Gastrocnemius medialis (tissue), 4 donors: ENCODE measurements at regions not wholly inside any gene's neighbourhood (a gene's known extent, or its start where the extent isn't known, plus 50 kb on each side); places are given as distances from the start of the nearest gene placed in this dataset.

Experiments used
- ATAC-seq, 2 donors: fragments of 150-250 bp; one replicate each; pipeline ENCODE4 v1.9.1; 2016
- DNase-seq, 2 donors: peaks; one replicate each; pipeline ENCODE4 v3.0.0-alpha.2; 2019
- H3K27ac ChIP-seq, 4 donors: fragments of 200-600 bp; sonication (generic); 1 replicate in 1 of 4; 2 replicates in 3 of 4; pipeline ENCODE4 v1.5.1; 2016 to 2018; ENCODE audit warnings: mild to moderate bottlenecking in 2 of 4, moderate library complexity in 1 of 4
- H3K27me3 ChIP-seq, 3 donors: fragments of 200-600 bp; sonication (generic) in 2 of 3; 1 replicate in 1 of 3; 2 replicates in 2 of 3; pipeline versions ENCODE4 v1.5.1 to v1.6.0; 2016 to 2019; ENCODE audit warnings: mild to moderate bottlenecking in 1 of 3, moderate library complexity in 1 of 3
- H3K36me3 ChIP-seq, 2 donors: fragments of 200-600 bp; sonication (generic) in 1 of 2; one replicate each; pipeline ENCODE4 v1.5.1; 2017 to 2018
- H3K4me1 ChIP-seq, 2 donors: fragments of 200-600 bp; sonication (generic) in 1 of 2; one replicate each; pipeline ENCODE4 v1.5.1; 2016 to 2017; ENCODE audit warnings: mild to moderate bottlenecking in 2 of 2
- H3K4me3 ChIP-seq, 4 donors: fragments of 200-600 bp; sonication (generic) in 3 of 4; 1 replicate in 1 of 4; 2 replicates in 3 of 4; pipeline ENCODE4 v1.5.1; 2016 to 2019; ENCODE audit warnings: mild to moderate bottlenecking in 2 of 4
- H3K9me3 ChIP-seq, 3 donors: fragments of 200-600 bp; sonication (generic) in 2 of 3; 1 replicate in 1 of 3; 2 replicates in 2 of 3; pipeline ENCODE4 v1.5.1; 2016 to 2019
- CTCF ChIP-seq, 5 experiments: fragments of 450-650 bp in 3 of 5; fragments of 200-600 bp in 2 of 5; sonication (generic) in 2 of 5; IDR thresholded peaks in 4 of 5; conservative IDR thresholded peaks in 1 of 5; 1 replicate in 4 of 5; 2 replicates in 1 of 5; pipeline ENCODE4 v1.5.1; 2016 to 2019; ENCODE audit warnings: antibody characterized with exemption in 5 of 5, mild to moderate bottlenecking in 3 of 5, moderate library complexity in 3 of 5
- POLR2A ChIP-seq, 2 donors: fragments of 450-650 bp; IDR thresholded peaks; one replicate each; pipeline ENCODE4 v1.6.1; 2017; ENCODE audit warnings: antibody characterized with exemption in 2 of 2, mild to moderate bottlenecking in 2 of 2, moderate library complexity in 2 of 2
- in situ Hi-C, 4 donors: fragments of 200-750 bp; cut with MboI; loops; one replicate each; pipeline versions ENCODE4 v1.15.0 to v1.8.0; 2017; ENCODE audit warnings: low sequenced_read_pairs in 4 of 4
- intact Hi-C: fragments of 100-400 bp; cut with DNase I; formaldehyde crosslinking; loops from one replicate; pipeline ENCODE4 v1.15.1; 2023; ENCODE audit warnings: low total_unique reads

GRCh38 chr15:47887241-47887800 is 170.0 kb downstream of the SEMA6D start:
- H3K27me3 ChIP-seq, result no peaks in the 10 kb centered on the region
- no peaks in the 10 kb centered on the region for H3K36me3 ChIP-seq
- in situ Hi-C loops (no loop called here), intact Hi-C loops (no loop called here)
- no peaks in the 10 kb centered on the region for H3K9me3 ChIP-seq
- TF ChIP-seq POLR2A (IDR thresholded peaks at IDR 0.05) (no peak), CTCF (IDR thresholded peaks at IDR 0.05 in 4 of 5, conservative IDR thresholded peaks at IDR 0.05 in 1 of 5) (no peak)
- H3K4me1 ChIP-seq, result no peaks in the 10 kb centered on the region
- ATAC-seq (no peak), DNase-seq (no peak)
- no peak overlapping the region for H3K4me3 ChIP-seq
- H3K27ac ChIP-seq, result no peak overlapping the region

- no peaks in the 10 kb centered on the region for H3K27me3 ChIP-seq
- ATAC-seq (no peak), DNase-seq (no peak)
- H3K4me1 ChIP-seq, result no peaks in the 10 kb centered on the region
- H3K9me3 ChIP-seq, result no peaks in the 10 kb centered on the region
- H3K27ac ChIP-seq, result no peak overlapping the region
- TF ChIP-seq CTCF (IDR thresholded peaks at IDR 0.05 in 4 of 5, conservative IDR thresholded peaks at IDR 0.05 in 1 of 5) (no peak), POLR2A (IDR thresholded peaks at IDR 0.05) (no peak)
- intact Hi-C loops (no loop called here), in situ Hi-C loops (no loop called here)
- no peak overlapping the region for H3K4me3 ChIP-seq
- H3K36me3 ChIP-seq, result no peaks in the 10 kb centered on the region
Measured at GRCh38 chr15:47888385-47889100, 171.2 kb downstream of the SEMA6D start.

- H3K27me3 ChIP-seq, result no peaks in the 10 kb centered on the region
- H3K9me3 ChIP-seq, result no peaks in the 10 kb centered on the region
- ATAC-seq, result no peak
- no peaks in the 10 kb centered on the region for H3K36me3 ChIP-seq
- no peak overlapping the region for H3K4me3 ChIP-seq
- no peak for DNase-seq
- intact Hi-C loops, result no loop called here
- TF ChIP-seq CTCF (IDR thresholded peaks at IDR 0.05 in 4 of 5, conservative IDR thresholded peaks at IDR 0.05 in 1 of 5), result no peak
- no peak for TF ChIP-seq POLR2A (IDR thresholded peaks at IDR 0.05)
- in situ Hi-C loops, result no loop called here
- H3K27ac ChIP-seq, result no peak overlapping the region
- no peaks in the 10 kb centered on the region for H3K4me1 ChIP-seq
Measured at GRCh38 chr15:47890397-47891150, 173.3 kb downstream of the SEMA6D start.

GRCh38 chr15:47897525-47897924 is 180.2 kb downstream of the SEMA6D start:
- in situ Hi-C loops, result no loop called here
- TF ChIP-seq CTCF (IDR thresholded peaks at IDR 0.05 in 4 of 5, conservative IDR thresholded peaks at IDR 0.05 in 1 of 5) (no peak), POLR2A (IDR thresholded peaks at IDR 0.05) (no peak)
- no peaks in the 10 kb centered on the region for H3K9me3 ChIP-seq
- ATAC-seq (no peak), DNase-seq (no peak)
- no peaks in the 10 kb centered on the region for H3K27me3 ChIP-seq
- no peak overlapping the region for H3K4me3 ChIP-seq
- intact Hi-C loops, result no loop called here
- no peaks in the 10 kb centered on the region for H3K36me3 ChIP-seq
- no peak overlapping the region for H3K27ac ChIP-seq
- H3K4me1 ChIP-seq, result no peaks in the 10 kb centered on the region
